Caki2 (cell line): ENCODE measurements at regions not wholly inside any gene's neighbourhood (a gene's known extent, or its start where the extent isn't known, plus 50 kb on each side); places are given as distances from the start of the nearest gene placed in this dataset.

ENCODE experiments used
- DNase-seq: peaks from one replicate; pipeline ENCODE4 v3.0.0-alpha.2; 2015; ENCODE audit warnings: low read depth
- in situ Hi-C: cut with HindIII; loops from 2 replicates; pipeline ENCODE4 v1.10.0; 2016; ENCODE audit warnings: low sequenced_read_pairs, low pct_unique_long_range_greater_than_20kb, mixed read lengths

DNA sequence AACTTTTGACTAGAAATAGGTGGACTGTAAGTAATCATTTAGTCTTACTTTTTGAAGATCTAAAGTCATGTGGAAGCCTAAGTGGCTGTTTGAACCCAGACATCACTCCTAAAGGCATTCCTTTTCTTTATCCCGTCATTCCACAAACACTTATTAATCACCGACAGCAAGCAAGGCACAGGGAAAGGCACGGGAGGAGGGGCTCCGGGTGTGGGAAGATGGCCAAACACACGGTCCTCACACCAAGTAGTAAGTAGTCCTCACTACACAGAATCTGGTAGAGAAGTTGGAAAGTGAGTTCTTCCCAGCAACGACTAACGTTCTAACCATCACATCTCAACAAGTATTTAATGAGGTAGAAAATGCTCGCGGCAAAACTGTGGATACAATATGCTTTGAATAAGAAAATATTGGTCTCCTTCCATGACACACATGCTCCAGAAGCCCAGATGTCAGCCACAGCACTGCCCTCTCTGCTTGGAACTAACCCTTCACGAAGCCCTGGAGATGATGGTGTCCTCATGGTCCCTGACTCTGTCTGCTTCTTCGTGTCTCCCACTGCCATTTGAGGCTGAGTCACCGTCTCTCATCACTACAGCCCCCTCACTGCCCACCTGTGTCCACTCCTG, 202.2 kb downstream of the OPA1 start:
- no peak for DNase-seq
- in situ Hi-C loops = no loop called here

DNA sequence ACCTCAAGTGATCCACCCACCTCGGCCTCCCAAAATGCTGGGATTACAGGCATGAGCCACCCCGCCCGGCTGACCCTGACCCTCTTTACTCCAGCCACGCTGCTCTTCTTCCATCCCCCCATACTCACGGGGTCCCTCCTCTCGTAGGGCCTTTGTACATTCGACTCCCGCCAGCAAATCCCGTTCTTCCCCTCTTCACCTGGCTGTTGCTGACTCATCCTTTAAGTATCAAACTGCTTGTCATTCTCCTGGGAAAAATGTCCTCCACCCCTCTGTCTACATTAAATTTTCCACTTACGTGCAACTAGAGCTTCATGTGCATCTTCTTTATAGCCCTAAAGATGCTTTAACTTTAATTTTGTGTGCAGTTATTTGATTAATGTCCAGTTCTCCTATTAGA, 203.1 kb downstream of the OPA1 start:
- in situ Hi-C loops = no loop called here
- no peak for DNase-seq

DNA sequence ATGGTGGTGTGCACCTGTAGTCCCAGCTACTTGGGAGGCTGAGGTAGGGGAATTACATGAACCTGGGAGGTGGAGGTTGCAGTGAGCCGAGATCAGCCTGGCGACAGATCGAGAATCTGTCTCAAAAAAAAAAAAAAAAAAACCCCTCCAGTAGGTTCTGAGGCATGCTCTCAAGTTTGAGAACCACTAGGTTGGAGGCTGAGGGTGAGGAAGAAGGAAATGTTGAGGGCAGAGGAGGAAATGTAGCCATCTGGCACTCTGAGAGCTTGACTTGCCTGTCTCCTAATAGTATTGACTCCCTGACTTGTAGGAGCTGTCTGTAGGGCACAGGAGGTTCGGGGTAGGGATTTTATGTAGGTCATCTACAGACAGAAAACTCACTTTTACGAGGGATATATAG, 204.6 kb downstream of the OPA1 start:
- in situ Hi-C loops = no loop called here
- no peak for DNase-seq

DNA sequence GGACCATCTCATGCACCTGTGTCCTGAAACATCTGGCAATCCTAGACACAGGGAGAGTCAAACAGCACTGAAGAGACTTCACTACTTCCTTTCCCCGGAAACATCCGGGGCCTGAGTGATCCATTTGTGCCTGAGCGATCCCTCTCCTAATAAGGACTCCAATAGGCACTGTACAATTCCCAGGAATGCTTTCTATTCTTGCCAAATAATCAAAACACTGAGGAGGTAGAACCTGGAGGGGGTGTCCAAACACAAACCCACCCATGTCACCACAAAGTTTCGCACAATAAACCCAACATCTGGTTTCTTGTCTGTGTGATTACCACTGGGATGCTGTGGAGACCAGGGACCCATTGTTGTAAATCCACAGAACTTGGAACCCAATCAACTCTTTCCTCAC, 205.0 kb downstream of the OPA1 start:
- in situ Hi-C loops = no loop called here
- no peak for DNase-seq

DNA sequence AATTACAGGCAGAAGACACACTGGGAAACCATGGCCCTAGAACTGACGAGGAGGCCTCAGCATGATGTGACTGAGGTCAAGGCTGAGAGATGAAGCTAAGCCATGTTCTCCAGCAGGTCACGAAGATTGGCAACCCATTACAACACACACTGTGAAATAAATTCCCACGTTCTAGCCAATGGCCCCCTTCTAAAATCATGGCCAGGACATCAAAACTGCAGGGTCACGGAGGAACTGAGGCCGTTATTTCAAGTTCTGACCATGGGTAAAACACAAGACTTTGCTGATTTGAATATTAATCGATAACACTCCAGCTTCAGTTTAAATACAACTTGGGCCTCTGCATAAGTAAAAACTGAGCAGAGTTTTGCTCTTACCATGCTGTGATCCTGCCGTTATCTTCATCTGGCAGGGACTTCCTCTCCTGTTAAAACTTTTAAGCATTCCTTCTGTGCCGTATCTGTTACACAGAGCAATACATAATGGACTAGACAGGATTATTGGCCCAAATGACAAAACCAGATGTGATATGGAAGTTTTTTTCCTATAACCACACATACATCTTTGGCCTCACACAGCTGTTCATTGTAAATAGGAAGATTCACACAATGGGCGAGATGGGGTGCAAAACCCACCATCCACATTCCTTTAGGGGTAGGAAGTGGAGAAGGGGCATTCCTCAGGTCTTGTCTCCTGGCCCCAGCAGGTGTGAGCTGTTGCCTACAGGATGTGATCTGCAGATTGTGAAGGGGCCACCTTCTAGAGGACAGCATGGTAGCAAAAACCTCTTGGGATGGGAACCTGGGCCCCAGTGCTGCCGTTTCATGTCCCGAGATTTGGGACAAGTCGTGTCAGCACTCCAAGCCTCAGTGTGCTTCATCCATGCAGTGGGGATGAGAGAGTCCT, 207.4 kb downstream of the OPA1 start:
- no peak for DNase-seq
- in situ Hi-C loops = no loop called here

DNA sequence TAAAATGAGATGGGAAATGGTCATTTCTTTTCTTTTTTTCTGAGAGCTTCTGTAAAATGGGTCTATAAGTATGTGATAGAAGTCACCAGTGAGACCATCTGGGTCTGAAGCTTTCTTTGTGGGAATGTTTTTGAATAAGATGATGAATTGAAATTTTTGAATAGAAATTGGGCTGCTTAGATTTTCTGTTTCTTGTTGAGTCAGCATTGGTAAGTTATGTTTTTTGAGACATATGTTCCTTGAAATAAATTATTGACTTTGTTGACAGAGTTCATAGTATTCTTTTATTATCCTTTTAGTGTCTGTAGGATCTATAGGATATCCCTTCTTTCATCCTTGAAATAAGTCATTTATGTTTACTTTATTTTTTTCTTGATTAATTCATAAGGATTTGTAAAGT, 208.1 kb downstream of the OPA1 start:
- in situ Hi-C loops = no loop called here
- DNase-seq = no peak

DNA sequence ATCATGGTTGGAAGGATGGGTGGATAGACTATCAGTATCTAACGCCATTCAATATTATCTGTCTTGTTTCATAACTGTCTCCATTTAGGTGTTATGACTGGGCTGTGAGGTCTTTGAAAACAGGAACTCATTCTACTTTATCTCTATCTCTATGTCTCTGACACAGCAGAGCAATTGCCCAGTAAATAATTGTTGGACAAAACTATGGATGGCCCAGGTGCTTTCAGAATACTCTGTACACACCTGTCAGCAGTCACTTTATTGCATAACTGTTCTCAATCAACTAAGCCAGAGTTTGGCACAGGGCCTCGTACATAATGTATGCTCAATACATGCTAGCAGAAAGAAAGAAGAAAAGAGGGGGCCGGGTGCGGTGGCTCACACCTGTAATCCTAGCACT, 210.3 kb downstream of the OPA1 start:
- no peak for DNase-seq
- in situ Hi-C loops = no loop called here

DNA sequence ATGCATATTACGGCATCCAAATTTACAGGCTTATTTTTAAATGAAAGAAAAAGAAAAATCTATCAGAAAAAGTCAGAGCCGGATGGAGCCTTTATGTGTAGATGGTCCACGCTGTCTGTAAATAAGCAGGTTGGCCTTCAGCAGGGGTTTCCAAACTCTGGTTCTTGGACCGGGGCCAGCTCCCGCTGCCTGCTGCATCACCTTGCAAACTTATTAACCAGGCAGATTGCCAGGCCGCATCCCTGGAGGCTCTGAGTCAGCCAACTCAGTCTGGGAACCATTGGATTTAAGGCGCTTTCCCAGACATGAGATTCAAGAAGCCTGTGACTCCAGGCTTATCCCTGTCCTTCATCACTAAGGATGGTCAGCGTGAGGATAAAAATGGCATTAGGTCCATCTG, 212.4 kb downstream of the OPA1 start:
- in situ Hi-C loops = no loop called here

DNA sequence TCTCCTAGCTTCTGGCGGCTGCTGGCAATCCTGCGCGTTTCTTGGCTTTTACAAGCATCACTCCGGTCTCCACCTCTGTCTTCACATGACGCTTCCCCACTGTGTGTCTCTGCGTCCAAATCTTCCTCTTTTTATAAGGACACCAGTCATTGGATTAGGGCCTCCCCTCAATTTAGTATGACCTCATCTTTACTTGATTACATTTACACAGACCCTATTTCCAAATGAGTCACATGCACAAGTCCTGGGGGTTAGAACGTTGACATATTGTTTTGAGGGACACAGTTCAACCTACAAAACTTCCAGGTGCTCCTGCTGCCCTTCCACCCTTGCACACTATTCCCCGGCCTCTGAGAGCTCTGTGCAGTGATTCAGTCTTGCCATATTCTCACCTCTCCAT, 215.3 kb downstream of the OPA1 start:
- in situ Hi-C loops = no loop called here
- no peak for DNase-seq

More for the DNA sequence above, 212.4 kb downstream of the OPA1 start:
- DNase-seq = peak; percentile 86

DNA sequence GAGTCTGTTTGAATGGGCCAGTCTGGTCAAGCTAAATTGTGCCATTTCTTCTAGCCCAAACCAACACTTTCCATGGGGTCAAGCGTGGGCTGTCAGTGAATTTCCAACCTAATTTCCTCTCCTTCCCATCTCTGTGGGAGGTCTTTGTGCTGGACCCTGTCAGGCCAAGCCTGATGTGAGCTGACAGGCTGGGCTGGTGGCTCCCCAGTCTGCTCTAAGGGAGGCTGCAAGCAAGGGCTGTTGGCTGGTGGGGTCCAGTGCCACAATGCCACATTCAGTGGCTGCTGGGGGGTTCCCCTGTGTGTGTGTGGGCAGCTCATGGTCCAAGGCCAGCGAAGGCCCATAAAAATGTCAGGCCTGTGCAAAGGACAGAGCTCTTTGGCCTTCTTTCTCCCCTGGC, 216.1 kb downstream of the OPA1 start:
- in situ Hi-C loops = no loop called here
- DNase-seq = no peak

DNA sequence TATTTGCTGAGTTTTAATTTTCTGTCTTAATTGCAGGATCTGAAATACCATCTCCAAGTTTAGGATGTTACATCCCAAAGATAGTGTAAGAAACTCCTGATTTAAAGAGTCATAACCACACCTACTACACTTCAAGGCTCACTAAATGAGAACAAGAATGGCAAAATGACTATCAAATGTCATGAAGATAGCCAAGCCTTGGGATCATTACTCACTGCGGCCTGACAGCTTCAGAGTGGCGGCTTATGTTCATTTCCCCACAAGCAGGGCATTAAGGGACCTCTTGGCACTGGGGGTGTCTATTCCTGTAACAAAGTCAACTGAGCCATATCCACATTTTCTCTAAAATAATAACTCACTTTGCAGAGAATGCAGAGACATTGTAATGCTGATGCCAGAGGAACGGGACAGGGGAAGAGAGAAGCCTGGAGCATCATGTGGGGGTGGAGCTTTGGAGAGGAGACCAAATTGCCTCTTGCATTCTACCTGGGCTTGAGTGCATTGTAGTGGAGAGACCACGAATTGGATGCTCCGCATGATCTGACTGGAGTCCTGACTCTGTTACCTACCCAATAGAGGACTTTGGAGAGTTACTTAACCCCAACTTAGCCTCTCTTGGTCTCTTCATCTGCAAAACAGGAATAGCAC, 219.2 kb downstream of the OPA1 start:
- DNase-seq = no peak
- in situ Hi-C loops = no loop called here

DNA sequence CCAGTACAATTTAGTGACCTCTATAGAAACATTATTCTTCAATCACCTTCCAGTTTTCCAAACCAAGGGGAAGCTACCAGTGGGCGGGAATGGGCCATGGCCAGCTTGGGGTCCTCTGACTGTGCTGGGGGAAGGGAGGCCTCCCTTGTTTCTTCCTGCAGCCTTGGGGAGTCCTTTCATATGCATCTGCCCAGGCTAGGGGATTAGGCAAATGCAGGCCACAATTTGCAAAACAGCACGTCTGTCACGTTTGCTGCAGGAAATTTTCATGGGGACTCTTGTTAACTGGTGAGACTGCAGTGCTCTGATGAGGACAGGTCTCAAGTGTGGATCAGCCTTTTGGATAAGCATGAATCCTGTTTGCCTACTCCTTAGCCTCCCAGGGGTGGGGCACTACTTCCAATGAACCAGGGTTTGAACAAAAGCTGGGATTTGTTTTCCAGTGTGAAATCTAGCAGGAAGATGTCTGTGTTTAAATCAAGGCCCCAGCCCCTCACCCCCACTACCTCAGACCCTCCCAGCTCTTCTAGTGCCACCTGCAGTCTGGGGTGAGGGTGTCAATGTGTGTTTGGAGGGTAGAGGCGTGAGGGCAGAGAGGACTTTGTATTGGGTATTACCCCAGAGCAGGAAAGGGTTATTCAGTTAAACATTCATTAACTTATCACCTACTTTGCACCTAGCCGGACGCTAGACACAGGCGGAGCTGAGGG, 219.9 kb downstream of the OPA1 start:
- in situ Hi-C loops = no loop called here
- no peak for DNase-seq

DNA sequence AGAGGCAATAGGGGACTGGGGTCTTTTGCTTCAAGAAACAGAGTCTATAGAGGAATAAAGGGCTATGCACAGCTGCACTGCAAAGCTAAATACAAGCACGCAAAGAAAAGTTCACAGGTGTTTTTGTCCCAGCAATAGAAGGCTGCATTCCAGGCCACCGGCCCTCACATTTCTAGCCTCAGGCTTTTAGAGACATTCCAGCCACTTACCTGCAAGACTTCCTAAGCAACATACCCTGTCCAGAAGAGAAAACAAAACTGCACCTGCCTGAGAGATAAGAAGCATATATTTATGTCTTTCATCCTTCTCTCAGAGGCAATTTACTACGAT, 220.5 kb downstream of the OPA1 start:
- no peak for DNase-seq
- in situ Hi-C loops = no loop called here

DNA sequence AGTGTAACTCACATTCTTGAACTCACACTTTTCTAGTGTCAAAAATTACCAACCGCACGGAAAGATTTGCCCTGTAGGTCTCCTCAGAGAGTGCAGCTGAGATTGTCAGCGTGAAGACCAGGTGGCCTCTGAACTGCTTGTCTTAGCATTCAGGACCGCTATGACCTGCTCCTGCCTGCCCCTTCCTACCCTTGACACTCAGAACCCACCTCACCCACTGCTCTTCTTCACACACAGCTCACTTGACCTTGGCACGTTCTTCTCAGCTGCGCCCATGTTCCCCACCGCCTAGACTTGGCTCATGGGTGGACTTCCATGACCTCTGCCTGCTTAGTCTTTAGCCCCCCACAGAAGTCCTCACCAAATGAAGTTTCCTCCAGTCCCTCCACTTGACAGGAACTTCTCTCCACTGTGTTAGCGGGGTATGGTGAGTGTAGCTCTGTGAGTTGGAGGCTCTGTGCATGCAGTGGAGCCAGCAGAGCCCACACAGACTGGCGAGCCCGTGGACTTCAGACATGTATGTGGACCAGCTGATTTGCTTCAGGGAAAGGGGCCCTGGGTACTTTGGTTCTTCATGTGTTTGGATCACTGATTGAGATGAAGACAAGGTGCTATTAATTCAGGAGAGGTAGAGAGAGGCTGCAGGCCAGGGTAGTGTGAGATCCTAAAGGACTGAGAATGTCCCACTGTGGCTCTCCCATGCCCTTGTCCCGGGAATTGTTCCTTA, 221.3 kb downstream of the OPA1 start:
- in situ Hi-C loops = no loop called here

DNA sequence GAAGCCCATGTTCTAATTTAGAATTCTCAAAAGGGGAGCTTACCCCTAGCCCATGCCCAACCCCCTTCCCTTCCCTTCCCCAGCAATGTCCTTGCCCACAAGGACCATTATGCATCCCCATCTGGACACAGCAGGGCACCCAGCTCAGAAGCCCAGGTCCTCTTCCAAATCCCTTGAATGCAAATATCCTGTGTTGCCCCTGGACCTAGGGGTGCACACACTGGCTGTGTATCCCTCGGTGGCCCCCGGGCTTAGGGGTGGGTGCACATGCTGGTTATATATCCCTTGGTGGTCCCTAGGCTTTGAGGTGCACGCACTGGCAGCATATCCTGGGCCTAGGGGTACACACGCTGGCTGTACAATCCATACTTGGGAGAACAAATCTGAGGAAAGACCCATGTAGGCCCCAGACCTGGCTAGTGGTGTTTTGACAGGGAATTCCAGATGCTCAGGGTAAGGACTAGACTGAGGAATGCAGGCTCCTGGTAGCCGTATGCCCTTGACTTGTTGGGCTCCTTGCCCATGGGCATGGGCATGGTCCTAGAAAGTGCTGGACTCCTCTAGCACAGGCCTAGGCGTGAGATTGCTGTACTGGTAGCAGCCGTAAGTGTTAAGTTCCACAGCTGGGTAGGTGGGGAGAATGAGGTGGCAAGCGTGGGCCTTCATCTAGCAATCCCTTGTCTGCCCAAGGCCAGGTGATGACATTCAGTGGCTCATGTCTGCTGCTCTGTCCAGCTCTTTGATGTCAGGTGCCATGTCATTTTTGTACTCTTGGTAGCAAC, 222.4 kb downstream of the OPA1 start:
- in situ Hi-C loops = no loop called here
- no peak for DNase-seq

More for the DNA sequence above, 221.3 kb downstream of the OPA1 start:
- no peak for DNase-seq

DNA sequence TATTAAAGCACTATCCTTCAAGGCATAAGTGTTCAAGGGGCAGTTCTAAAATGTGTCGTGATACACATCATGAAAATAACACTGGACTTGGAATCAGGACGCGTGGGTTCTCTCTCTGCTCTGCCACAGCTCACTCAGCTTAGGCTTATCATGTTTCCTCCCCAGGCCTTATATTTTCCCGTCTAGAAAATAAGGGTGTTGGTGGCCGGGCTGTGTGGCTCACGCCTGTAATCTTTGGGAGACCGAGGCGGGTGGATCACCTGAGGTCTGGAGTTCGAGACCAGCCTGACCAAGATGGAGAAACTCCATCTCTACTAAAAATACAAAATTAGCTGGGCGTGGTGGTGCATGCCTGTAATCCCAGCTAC, 223.0 kb downstream of the OPA1 start:
- no peak for DNase-seq
- in situ Hi-C loops = no loop called here

DNA sequence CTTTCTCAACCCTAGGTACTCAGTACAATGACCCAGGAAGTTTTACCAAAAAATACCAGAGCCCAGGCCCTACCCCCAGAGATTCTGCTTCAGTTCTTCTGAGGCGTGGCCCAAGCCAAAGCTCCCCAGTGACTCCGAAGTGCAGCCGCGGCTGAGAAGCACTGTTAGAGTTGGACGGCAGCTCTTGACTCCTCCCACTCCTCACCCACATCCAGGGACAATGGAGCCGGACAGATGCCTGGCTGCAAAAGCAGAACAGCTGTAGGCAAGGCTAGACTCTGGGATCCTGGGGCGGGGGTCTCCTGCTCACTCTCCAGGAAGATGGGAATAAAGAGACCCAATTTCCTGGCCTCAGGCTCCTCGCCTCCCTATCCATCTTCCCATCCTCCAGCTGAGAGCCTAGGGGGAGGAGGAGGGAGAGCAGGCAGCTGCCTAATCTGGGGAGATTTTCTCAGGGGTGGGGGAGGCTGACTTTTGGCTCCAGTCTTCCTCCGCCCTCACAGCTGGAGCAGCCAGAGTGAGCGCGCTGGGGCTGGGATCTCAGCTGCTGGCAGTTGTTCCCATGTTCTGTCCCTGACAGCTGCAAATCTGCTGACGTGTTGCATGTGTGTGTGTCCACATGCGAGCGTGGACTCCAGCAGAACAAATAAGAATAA, 223.8 kb downstream of the OPA1 start:
- in situ Hi-C loops = no loop called here
- DNase-seq = peak; percentile 18
